Head of caudate nucleus (tissue), 42 donors: ENCODE measurements at regions not wholly inside any gene's neighbourhood (a gene's known extent, or its start where the extent isn't known, plus 50 kb on each side); places are given as distances from the start of the nearest gene placed in this dataset.
"Not testable (repeated sequence)": the region's sequence is repeated elsewhere in the genome, so short reads cannot be mapped to it uniquely, and the experiment has no call there.

Experiments
- DNase-seq, 42 donors: peaks; one replicate each; pipeline versions ENCODE4 v3.0.0 to v3.0.0-alpha.2; 2020 to 2021; ENCODE audit warnings: mixed read lengths in 7 of 42
- intact Hi-C: fragments of 100-400 bp; cut with DNase I; formaldehyde crosslinking; loops from one replicate; pipeline ENCODE4 v1.15.0; 2022

DNA sequence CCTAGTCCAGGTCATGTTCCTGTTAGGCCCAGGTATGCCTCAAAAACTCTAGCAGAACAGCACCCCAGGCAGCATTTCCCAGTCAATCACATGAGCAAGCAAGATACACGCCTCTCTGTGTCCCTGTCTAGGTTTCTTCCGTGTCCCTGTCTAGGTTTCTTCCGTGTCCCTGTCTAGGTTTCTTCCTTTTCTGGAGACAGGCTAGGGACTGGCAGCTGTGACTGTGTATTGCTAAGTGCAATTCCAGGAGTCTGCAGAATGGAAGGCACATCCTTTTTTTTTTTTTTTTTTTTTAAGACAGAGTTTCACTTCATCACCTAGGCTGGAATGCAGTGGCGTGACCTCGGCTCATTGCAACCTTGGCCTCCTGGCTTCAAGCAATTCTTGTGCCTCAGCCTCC lies 77.6 kb downstream of the SETD4 start:
- no peak for DNase-seq
- intact Hi-C loops, result no loop called here

DNA sequence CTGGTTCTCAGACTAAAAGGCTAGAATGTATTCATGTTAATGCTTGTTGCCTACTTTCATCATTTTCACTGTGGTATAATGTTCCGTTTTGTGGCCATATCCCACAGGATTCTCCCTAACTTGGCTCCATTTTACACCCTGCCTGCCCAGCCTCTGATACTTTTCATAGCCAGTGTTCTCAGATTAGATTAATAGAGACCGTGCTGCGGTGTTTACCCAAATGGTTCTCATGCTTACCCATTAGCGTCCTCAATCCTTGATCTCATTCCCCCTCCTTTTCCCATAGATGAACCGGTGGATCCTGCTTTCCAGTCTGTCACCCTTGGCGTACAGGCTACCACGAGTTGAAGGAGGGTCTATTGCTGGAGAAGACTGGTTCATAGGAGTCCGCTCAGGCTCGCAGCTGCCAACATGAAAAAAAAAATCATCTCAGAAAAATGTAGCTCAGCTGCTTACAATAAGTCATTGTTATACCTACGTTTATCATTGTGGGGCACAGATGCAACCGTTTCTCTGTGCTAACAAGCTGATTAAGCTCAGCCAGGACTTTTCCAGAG lies 78.7 kb downstream of the SETD4 start:
- intact Hi-C loops, result no loop called here
- DNase-seq, result no peak

DNA sequence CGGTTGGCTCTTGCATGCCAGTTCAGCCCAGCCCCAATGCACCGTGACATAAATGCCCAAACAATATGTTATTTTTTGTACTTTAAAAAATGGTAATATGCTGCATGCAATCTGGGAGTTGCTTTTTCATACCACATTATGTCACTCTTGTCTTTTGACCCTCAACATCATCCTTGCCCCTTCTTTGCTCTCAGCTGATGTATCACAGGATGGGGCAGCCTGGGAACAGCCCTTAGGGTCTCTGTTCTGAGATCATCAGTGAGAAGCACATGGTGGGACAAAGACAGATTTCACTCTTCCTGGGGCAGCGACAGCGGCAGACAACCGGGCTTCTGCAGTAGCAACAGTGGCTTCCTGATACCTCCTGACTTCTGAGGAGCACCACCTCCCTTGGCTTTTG lies 79.5 kb downstream of the SETD4 start:
- no peak for DNase-seq
- intact Hi-C loops, result no loop called here

DNA sequence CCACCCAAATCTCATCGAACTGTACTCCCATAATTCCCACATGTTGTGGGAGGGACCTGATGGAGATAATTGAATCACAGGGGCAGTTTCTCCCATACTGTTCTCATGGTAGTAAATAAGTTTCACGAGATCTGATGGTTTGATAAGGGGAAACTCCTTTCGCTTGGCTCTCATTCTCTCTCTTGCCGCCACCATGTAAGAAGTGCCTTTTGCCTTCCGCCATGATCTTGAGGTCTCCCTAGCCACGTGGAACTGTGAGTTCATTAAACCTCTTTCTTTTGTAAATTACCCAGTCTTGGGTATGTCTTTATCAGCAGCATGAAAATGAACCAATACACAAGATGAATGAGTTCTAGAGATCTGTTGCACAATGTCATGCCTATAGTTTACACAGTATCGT lies 82.5 kb downstream of the SETD4 start:
- intact Hi-C loops, result not testable (repeated sequence)

DNA sequence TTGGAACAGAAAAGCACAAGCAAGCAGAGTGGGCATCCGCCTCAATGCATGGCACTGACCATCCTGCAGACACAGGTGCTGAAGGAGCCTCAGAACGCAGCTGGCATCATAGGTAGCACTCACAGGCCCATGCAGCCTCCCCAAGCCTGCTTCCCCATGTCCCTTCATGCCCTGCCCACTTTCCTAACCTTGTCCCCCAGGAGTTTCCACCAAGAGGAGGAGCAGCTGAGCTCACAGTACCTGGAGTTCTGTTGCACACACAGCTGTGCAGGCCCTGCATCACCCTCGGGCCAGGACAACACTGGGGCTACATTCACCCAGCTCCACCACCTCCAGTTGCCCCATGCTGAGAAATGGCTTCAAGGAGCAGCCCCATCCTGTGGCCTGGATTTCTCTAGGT lies 83.4 kb downstream of the SETD4 start:
- DNase-seq, result no peak
- intact Hi-C loops, result no loop called here

More for the DNA sequence above, 82.5 kb downstream of the SETD4 start:
- DNase-seq, result not testable (repeated sequence)

DNA sequence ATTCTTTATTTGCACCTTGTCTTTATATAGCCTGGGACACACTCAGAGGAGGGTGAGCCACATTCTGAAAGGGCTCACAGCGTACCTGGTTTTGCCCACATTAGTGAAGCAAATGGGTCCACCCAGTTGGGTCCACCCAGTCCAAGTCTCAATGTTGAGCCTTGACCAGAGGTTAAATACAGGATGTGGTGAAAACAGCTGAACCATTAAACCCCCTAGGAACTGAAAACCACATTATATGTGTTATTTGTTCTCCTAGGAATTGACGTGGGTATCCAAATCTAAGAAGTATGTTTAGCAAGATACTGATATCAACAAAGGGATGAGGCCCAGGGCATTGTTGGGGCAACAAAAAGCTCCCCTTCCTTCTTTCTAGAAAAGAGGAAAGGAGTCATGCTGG lies 83.8 kb downstream of the SETD4 start:
- DNase-seq, result no peak
- intact Hi-C loops, result no loop called here

DNA sequence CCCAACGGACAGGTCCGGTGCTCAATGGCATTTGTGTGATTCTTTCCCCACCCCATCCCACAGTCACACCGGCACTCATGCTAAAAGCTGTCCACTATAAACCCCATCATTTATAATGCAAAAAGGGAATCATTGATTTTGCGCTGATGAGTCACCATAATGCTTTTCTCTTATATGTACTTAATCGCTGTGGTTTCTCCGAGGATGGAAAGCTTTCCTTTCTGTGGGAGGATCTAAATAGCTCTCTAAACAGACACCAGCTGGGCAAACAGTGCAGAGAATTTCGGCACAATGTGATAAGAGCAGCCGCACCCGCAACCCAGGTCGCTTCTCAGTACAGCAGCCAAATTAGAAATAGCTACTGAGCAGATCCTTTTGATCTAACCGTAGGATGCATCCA lies 85.6 kb downstream of the SETD4 start:
- intact Hi-C loops, result no loop called here
- no peak for DNase-seq

DNA sequence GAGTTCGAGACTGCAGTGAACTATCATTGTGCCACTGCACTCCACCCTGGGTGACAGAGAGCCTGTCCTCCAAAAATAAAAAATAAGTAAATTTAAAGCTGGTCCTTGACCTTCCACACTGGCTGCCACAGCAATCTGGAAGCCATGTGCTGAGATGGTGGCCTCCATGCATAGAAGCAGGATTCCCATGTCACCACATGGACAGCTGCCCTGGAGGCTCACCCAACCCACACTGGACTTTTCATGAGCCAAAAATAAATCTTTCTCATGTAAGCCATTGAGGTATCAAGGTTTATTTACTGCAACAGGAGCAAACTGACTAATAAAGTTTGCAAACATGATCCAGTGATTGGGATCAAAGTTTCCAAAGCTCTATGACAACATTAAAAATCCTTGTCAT lies 88.5 kb downstream of the SETD4 start:
- no peak for DNase-seq
- intact Hi-C loops, result no loop called here

DNA sequence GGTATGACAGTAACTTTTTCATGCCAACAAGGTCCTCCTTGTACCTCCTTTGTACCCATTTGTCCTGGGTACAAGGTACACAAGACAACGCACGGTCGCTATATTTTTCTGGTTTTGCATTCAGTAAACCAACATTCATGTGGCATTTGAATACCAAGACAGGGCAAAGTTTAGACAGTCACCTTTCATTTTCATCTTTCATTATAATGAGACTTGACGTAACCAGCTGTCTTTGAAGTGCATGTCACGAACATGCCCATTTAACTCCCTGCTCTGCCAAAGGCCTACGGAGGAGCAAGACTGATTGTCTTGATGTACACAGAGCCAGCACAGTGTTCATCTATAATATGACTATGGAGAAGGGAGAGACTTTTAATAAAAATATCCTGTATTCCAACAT lies 91.0 kb downstream of the SETD4 start:
- intact Hi-C loops, result no loop called here
- DNase-seq, result no peak

DNA sequence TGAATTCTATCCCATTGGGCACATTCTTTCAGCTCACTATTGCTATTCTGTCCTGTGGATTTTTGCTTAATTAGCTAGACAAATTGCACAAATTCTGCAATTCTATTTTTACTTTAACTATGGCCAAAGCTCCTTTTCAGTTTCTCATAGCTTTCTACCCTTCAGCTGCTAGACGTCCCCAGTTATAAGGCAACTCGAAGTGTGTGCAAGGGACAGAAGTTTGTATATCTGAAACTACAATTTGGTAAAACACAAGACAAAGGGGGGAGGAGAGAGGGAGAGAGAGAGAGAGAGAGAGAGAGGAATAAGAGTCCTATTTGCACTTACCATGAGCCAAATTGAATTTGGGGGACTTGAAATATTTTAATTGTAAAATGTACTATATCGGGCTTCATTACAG lies 91.8 kb downstream of the SETD4 start:
- no peak for DNase-seq
- intact Hi-C loops, result no loop called here

DNA sequence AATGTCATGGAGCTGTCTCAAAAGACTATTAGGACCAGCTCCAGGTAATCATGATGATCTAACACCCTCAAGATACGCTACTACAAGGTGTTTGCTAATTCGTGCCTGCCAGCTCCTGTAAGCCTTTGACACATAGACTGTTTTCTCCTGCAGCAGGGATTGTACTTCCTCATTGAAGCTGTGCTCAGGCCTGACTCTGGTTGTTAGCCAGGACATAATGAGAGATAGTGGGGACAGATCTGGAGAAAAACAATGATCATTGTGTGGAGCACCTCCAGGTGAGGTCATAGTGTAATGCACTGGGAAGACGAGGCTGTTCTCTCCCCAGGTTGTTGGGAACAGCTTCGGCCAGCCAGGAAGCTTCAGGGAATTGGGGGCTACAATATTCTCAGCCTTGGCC lies 94.6 kb downstream of the SETD4 start:
- intact Hi-C loops, result no loop called here
- DNase-seq, result no peak

DNA sequence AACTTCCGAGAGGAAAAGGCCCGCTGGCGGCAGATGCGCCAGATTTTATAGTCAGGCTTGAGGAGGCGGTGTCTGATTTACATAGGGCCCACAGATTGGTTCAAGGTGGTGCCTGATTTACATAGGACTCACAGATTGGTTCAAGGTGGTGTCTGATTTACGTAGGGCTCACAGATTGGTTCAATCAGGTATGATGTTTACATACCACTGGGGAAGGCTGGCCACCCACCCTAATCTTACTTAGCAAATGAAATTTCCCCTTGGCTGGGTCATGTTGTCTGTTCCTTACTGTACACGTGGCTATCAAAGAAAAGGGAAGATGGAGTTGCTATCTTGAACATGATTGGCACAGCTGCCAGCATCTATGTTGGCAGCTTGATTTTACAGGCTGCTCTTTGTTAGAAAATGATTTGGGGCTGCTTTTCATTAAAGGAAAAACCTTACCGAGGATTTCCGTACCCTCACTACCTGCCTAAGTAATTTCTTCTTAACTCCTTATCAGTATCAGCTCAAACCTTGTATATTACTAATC lies 96.3 kb downstream of the SETD4 start:
- no peak for DNase-seq
- intact Hi-C loops, result no loop called here

DNA sequence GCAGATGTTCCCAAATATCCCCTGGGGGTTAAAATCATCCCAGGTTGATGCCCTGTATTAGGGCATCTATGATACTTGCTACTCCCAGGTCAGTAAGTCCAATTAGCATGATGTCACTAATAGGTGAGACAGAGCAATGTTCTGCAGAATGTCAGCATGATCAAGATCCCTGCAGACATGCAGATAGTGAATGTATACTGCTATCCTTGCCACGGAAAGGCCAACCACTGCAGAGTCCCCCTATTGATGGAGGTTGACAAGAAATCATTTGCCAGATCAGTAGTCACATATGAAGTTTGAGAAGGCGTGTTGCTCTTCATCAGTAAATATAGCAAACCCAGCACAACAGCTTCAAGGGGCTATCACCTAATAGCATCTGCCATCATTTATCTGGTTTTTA lies 97.4 kb downstream of the SETD4 start:
- no peak for DNase-seq
- intact Hi-C loops, result no loop called here

DNA sequence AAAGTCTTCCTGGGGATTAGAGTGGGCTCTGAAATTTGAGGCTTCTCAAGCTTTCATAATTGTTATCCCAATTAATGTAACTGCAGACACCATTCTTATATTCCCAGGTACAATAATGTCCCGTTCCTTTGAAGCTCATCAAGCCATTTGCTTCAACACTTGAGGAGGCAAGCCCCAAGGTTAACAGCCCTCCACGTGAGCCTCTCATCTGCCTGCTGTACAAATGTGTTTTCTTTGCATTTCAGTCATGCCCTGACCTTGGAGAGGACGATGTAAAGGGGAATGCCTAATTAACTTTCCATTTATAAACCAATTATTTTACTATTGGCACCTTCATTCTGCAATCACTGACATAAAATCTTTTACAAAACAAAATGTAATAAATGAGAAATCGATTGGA lies 106.3 kb downstream of the SETD4 start:
- intact Hi-C loops, result no loop called here
- no peak for DNase-seq

DNA sequence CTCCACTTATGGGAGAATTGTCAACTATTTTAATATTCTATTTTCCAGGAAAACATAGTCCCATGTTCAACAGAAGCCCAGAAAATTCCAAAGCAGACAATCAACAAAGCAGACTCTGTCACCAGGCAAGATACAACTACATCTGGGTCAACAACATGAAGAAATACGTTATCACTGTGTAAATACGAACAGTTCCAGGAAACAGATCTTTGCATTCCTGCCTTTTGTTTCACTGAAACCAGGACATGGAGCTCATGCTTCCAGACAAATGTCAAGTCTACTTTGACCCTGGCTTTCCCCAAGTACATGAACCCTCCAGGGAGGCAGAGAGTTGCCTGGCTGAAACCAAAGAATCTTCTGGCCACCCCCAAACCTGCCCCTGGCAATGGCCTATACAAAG lies 106.7 kb downstream of the SETD4 start:
- DNase-seq, result no peak

DNA sequence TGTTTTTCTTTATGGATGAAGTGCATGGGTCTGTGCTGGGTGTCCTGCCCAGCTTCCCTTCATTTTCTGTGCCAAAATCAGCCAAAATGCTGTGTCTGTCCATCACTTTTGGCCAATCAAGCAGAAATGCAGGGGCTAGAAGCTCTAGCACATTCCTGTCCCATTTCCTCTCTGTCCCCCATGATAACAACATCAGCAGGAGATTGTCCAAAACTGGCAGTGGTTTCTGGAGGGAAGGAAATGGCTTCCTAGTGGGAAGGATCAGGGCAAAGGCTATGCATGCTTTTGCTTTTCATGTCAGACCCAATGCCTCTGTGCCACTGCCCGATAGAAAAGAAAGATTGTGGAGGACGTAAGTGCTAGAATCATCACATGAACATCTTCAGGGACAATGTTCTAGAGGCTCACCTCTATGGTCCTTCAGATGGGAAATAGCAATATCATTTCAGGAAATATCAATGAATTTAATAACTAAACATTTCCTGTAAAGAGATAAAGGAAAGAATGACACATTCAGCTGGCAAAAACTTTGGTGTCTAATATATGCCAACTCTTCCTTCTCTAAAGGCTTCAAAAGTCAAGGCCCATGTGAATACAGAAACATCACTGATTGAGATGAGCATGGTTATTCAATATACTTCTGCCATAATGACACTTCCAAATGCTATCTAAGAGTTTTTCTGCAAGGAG lies 107.5 kb downstream of the SETD4 start:
- DNase-seq, result no peak
- intact Hi-C loops, result no loop called here

More for the DNA sequence above, 106.7 kb downstream of the SETD4 start:
- intact Hi-C loops, result no loop called here

DNA sequence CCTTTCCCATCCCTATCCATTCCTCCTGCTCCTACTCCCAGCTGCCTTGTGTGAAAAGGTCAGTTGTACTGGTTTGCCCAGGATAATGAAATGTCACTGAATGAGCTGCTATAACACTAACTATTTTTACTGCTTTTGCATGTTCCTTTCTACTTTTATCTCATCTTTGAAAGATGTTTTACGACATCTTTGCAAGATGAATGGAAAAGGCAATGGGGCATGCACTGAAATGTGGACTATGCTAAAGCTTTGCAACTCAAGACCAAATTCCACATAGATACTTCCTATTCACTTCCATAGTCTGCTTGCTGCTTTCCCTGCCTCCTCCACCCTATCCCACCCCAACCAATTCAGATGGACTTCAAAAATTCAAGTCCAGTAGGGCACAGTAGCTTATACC lies 111.3 kb downstream of the SETD4 start:
- intact Hi-C loops, result no loop called here
- DNase-seq, result no peak

DNA sequence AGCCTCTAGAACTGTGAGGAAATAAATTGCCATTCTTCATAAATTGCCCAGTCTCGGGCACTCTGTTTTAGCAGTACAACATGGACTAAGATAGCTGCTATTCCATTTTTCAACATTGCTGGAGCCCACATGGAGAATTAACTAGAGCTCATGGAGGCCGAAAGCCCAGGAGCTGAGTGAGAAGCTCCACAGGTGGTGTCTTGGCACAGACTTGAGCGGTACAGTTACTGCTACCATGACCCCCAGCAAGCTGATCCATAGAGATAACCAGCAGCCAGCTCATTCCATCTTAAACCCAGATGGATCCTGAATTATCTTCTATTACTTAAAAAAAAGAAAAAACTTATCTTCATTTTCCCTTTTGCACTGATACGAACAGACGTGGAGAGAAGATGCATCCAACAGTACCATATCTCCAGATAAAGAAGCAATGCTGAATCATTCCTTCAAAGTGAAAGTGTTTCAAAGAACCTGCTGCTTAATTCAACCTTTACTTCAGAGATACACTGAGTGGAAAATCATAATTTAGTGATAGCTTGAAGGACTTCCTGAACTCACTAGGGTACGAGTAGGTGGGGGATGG lies 115.1 kb downstream of the SETD4 start:
- intact Hi-C loops, result no loop called here
- DNase-seq, result no peak

DNA sequence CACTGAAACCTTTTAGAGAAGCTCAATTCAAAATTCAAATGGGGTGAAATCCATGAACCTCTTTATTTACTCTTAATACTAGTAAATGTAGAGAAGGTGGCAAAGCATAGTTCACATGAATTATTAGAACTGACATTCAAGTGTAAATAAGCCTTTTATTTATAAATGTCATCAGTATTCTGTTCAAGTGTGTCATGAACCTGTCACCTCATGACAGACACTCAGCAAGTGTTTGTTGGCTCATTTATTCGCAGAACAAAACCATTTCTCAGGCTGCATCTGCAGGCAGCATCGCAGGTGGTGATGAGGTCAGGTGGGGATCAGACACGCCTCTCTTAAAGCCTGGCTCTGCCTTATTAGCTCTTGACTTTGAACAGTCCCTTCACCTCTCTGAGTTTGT lies 116.6 kb downstream of the SETD4 start:
- intact Hi-C loops, result no loop called here
- no peak for DNase-seq

DNA sequence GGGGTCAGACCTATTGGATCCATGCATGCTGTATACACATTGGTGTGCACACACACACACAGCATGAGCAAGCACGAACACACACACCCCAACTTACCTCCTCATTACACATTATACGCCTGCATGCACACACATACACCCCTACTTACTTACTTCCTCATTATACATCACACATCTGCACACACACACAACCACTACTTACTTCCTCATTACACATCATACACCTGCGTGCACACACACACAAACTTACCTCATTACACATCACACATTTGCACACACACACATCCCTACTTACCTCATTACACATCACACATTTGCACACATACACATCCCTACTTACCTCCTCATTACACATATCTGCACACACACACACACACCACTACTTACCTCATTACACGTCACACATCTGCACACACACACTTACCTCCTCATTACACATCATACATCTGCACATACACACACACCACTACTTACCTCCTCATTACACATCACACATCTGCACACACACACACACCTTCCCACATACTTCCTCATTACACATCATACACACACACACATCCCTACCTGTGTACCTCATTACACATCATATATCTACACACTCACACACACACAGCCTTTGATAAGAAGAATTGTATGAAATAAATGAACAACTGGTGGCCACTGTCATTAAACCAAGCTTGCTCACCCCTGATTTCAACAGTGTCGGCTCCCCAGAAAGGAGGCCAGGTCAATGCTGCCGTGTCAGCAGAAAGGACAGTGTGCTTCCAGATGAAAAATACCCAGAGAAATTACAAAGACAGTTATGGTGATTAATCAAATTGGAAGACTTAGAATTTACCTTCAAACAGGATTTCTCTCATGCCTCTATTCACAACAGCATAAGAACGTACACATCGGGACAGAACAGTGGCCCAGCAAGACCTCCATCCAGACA lies 117.8 kb downstream of the SETD4 start:
- no peak for DNase-seq
- intact Hi-C loops, result no loop called here
